T-helper 1 cell treated with Interleukin-12 subunit alpha and Interleukin-12 subunit beta and Interleukin-4 antibody, amounts not matched to agents 30 μg/mL and 1 μg/mL, for 36 hours (primary cell): ENCODE measurements at regions not wholly inside any gene's neighbourhood (a gene's known extent, or its start where the extent isn't known, plus 50 kb on each side); places are given as distances from the start of the nearest gene placed in this dataset.
"Not testable (repeated sequence)": the region's sequence is repeated elsewhere in the genome, so short reads cannot be mapped to it uniquely, and the experiment has no call there.

Experiments
- H3K27ac Mint-ChIP-seq: one replicate; pipeline ENCODE4 v1.8.0; 2021; ENCODE audit warnings: mild to moderate bottlenecking, mixed read lengths
- H3K27me3 Mint-ChIP-seq: one replicate; pipeline ENCODE4 v1.8.0; 2021; ENCODE audit warnings: low read depth, mixed read lengths
- H3K36me3 Mint-ChIP-seq: one replicate; pipeline ENCODE4 v1.8.0; 2021; ENCODE audit warnings: low read depth, mixed read lengths
- H3K4me1 Mint-ChIP-seq: one replicate; pipeline ENCODE4 v1.8.0; 2021; ENCODE audit warnings: low read depth, mixed read lengths
- H3K4me3 Mint-ChIP-seq: one replicate; pipeline ENCODE4 v1.8.0; 2021; ENCODE audit warnings: mild to moderate bottlenecking, moderate library complexity, mixed read lengths
- H3K9me3 Mint-ChIP-seq: one replicate; pipeline ENCODE4 v1.8.0; 2021; ENCODE audit warnings: mixed read lengths

- H3K36me3 Mint-ChIP-seq: no peaks in the 10 kb centered on the region
Measured at GRCh38 chr4:124111922-124112321, 600.6 kb downstream of the ANKRD50 start.

DNA sequence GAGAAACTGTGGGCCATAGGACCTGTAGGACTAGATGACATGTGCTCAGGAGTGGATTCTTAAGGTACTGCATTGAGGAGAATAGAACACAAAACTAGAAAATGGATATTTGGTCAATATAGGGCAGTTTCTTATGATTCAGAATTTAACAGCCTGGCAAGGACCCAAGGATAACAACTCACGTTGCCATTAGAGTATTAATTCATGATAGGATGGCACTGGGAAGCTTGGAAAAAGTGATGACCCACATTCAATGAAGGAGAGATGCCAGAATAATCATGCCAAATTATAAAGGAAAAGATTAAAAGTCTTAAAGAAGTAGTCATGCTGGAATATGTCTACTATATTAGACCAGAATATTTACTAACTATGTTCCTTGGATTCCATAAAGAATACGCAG is 594.5 kb downstream of the ANKRD50 start:
- H3K27ac Mint-ChIP-seq: no peak overlapping the region
- no peak overlapping the region for H3K4me3 Mint-ChIP-seq
- no peaks in the 10 kb centered on the region for H3K27me3 Mint-ChIP-seq
- no peaks in the 10 kb centered on the region for H3K9me3 Mint-ChIP-seq
- H3K36me3 Mint-ChIP-seq: no peaks in the 10 kb centered on the region
- H3K4me1 Mint-ChIP-seq: no peaks in the 10 kb centered on the region

More at GRCh38 chr4:124111922-124112321, 600.6 kb downstream of the ANKRD50 start:
- no peak overlapping the region for H3K27ac Mint-ChIP-seq
- no peaks in the 10 kb centered on the region for H3K27me3 Mint-ChIP-seq
- no peak overlapping the region for H3K4me3 Mint-ChIP-seq
- no peaks in the 10 kb centered on the region for H3K4me1 Mint-ChIP-seq
- H3K9me3 Mint-ChIP-seq: no peaks in the 10 kb centered on the region

DNA sequence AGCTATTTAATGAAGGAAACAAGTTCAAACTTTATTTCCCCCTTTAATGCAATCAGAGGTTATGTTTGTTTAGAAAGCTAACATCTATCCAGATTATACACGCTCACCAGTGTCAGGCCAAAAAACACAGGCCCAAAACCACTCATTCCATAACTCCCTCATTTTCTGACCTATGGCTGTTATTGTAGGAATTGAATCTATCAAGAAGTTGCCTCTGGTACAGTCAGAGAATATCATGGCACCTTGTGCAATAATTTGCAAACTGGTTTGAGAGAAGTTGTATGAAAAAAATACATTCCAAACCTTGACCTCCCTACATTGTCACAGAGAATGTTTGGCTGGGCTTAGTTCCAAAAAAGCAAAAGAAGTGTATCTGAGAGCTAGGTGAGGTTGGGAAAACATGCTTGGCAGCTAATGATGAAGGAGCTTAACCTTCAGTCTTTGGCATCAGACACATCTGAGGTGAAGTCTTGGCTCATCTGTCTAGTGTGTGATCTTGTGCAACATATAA is 591.0 kb downstream of the ANKRD50 start:
- H3K36me3 Mint-ChIP-seq: no peaks in the 10 kb centered on the region
- no peaks in the 10 kb centered on the region for H3K9me3 Mint-ChIP-seq
- H3K27ac Mint-ChIP-seq: no peak overlapping the region
- H3K27me3 Mint-ChIP-seq: no peaks in the 10 kb centered on the region
- no peak overlapping the region for H3K4me3 Mint-ChIP-seq
- no peaks in the 10 kb centered on the region for H3K4me1 Mint-ChIP-seq

DNA sequence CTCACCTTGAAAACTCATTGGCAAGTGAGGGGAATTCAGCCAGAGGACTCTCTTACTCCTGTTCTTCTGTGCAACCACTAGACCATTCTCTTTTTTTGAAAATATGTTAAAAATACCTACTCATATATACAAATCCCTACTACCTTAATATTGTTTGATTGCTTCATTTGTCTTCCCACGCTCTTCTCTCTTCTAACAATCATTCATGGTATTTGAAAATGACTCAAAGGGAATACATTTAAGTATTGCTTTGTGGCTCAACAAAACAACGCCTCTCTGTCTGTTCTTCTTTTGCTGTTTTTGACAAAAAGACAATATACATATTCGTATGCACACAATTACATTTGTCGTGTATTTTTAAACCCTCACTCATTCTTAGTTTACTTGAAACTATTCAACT is 589.4 kb downstream of the ANKRD50 start:
- H3K27me3 Mint-ChIP-seq: no peaks in the 10 kb centered on the region

GRCh38 chr4:124123721-124124120 is 588.8 kb downstream of the ANKRD50 start:
- Mint-ChIP-seq H3K27ac (no peak overlapping the region), H3K27me3 (no peaks in the 10 kb centered on the region), H3K4me1 (no peaks in the 10 kb centered on the region), H3K36me3 (no peaks in the 10 kb centered on the region), H3K9me3 (no peaks in the 10 kb centered on the region), H3K4me3 (no peak overlapping the region)

More for the DNA sequence above, 589.4 kb downstream of the ANKRD50 start:
- Mint-ChIP-seq H3K36me3 (no peaks in the 10 kb centered on the region), H3K4me1 (no peaks in the 10 kb centered on the region), H3K9me3 (no peaks in the 10 kb centered on the region), H3K27ac (no peak overlapping the region), H3K4me3 (no peak overlapping the region)

- not testable (repeated sequence) for H3K36me3 Mint-ChIP-seq, H3K27ac Mint-ChIP-seq, H3K9me3 Mint-ChIP-seq, H3K4me3 Mint-ChIP-seq, H3K27me3 Mint-ChIP-seq, H3K4me1 Mint-ChIP-seq
Measured at GRCh38 chr4:124131324-124131723, 581.2 kb downstream of the ANKRD50 start.

DNA sequence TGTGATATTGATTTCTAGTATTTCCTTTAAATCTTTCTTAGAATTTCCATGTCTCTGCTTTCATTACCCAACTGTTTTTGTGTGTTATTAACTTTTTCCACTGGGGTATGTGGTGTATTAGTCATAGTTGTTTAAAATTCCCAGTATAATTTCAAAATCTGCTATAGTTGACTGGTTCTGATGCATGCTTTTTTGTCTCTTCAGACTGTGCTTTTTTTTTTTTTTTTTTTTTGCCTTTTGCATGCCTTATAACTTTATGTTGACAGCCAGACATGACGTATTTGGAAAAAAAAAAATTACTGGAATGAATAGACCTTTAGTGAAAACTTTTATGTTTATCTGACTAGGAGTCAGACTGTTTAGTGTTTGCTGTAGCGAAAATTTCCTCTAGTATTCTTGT is 580.4 kb downstream of the ANKRD50 start:
- H3K27ac Mint-ChIP-seq: no peak overlapping the region
- H3K27me3 Mint-ChIP-seq: no peaks in the 10 kb centered on the region
- no peak overlapping the region for H3K4me3 Mint-ChIP-seq
- peaks cover 8% of the 10 kb centered on the region for H3K9me3 Mint-ChIP-seq
- H3K4me1 Mint-ChIP-seq: no peaks in the 10 kb centered on the region
- no peaks in the 10 kb centered on the region for H3K36me3 Mint-ChIP-seq

DNA sequence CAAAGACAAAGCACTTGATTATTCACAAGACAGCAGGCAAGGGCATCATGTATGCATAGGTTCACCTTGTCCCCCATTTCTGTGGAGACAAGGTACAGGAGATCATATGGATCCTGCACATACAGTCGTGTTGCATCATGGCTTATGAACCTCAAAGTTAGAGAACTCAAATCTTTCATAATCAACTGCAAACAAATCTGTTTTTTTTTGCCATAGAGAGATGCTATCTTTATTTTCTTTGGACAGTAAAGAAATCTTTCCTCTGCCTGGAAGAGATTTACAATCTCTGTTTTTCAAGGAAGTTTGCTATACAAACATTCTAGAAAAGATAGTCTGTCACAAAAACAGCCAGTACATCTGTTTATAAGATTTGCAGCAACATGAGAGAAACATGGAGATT is 578.8 kb downstream of the ANKRD50 start:
- H3K4me1 Mint-ChIP-seq: no peaks in the 10 kb centered on the region
- no peaks in the 10 kb centered on the region for H3K36me3 Mint-ChIP-seq
- H3K27ac Mint-ChIP-seq: no peak overlapping the region
- peaks cover 8% of the 10 kb centered on the region for H3K9me3 Mint-ChIP-seq
- no peaks in the 10 kb centered on the region for H3K27me3 Mint-ChIP-seq
- no peak overlapping the region for H3K4me3 Mint-ChIP-seq

DNA sequence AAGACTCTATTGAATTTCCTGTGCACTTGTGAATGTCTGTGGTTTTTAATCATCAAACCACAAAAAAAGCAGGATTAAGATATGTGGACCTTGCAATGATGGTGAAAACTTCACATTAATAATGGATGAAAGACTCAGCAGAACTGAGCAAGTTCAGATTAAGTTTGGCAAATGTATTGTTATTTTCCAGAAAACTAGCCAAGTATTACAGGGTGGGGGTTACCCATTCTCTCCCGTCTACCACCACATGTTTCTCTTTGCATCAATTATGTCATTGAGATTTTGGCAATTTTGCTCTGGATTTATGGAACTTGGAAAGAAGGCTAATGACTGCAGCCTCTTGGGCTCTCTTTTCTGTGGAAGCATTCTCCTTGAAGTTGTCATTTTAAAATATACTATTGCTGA is 577.1 kb downstream of the ANKRD50 start:
- H3K36me3 Mint-ChIP-seq: no peaks in the 10 kb centered on the region
- H3K27ac Mint-ChIP-seq: no peak overlapping the region
- no peaks in the 10 kb centered on the region for H3K4me1 Mint-ChIP-seq
- no peaks in the 10 kb centered on the region for H3K27me3 Mint-ChIP-seq
- peaks cover 8% of the 10 kb centered on the region for H3K9me3 Mint-ChIP-seq
- H3K4me3 Mint-ChIP-seq: no peak overlapping the region

DNA sequence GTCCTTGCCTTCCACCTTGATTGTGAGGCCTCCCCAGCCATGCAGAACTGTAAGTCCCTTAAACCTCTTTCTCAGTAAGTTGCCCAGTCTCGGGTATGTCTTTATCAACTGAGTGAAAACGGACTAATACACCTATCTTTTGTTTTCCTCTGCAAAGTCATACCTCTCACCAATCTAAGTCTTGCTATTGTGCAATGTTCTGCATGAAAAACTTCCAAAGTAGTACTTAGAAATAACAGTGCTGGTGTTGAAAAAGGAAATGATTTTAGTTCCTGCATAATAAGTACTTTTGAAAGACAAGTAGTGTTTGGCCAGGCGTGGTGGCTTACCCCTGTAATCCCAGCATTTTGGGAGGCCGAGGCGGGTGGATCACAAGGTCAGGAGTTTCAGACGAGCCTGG is 573.5 kb downstream of the ANKRD50 start:
- Mint-ChIP-seq H3K27ac (no peak overlapping the region), H3K4me1 (no peaks in the 10 kb centered on the region), H3K4me3 (no peak overlapping the region), H3K9me3 (no peaks in the 10 kb centered on the region), H3K36me3 (no peaks in the 10 kb centered on the region), H3K27me3 (no peaks in the 10 kb centered on the region)

DNA sequence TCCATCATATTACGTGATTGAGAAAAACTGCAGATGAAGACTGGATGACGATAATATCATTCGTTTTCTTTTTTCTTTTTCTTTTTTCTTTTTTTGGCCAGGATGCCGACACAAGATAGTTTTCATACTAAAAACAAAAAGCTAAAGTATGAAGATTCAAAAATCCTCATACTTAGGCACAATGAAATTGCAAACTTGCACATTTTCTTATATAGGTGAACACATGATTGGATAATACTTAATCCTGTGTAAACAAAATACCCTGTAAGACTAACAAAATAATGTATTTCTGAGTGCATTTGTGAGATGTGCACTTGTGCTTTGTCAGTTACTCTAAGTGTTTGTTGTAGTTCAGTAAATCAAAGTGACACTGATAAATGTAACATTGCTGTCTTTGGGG is 568.9 kb downstream of the ANKRD50 start:
- Mint-ChIP-seq H3K9me3 (no peaks in the 10 kb centered on the region), H3K4me1 (no peaks in the 10 kb centered on the region), H3K4me3 (no peak overlapping the region), H3K27me3 (no peaks in the 10 kb centered on the region), H3K36me3 (no peaks in the 10 kb centered on the region), H3K27ac (no peak overlapping the region)

DNA sequence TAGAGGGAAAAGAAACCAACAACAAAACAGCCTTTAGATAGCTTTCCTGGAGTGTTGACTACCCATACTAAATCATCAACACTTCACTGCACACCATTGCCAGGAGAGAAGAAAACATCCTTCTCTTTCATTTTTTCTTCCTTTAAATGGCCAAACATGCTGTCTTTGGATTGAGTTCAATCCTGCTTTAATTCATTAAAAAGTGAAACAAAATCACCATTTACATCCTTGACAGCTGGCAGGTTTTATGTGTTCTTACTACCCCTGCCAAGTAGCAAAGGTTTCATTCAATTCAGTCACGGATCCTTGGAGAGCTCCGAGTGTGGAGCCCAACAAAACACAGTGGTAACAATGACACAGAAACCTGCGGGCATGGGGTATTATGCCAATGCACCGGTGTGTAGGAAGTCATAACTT is 568.3 kb downstream of the ANKRD50 start:
- Mint-ChIP-seq H3K36me3 (no peaks in the 10 kb centered on the region), H3K4me1 (no peaks in the 10 kb centered on the region), H3K27me3 (no peaks in the 10 kb centered on the region), H3K27ac (no peak overlapping the region), H3K9me3 (no peaks in the 10 kb centered on the region), H3K4me3 (no peak overlapping the region)

GRCh38 chr4:124146068-124146467 is 566.5 kb downstream of the ANKRD50 start:
- Mint-ChIP-seq H3K27me3 (no peaks in the 10 kb centered on the region), H3K4me3 (no peak overlapping the region), H3K9me3 (no peaks in the 10 kb centered on the region), H3K36me3 (no peaks in the 10 kb centered on the region), H3K4me1 (no peaks in the 10 kb centered on the region), H3K27ac (no peak overlapping the region)

DNA sequence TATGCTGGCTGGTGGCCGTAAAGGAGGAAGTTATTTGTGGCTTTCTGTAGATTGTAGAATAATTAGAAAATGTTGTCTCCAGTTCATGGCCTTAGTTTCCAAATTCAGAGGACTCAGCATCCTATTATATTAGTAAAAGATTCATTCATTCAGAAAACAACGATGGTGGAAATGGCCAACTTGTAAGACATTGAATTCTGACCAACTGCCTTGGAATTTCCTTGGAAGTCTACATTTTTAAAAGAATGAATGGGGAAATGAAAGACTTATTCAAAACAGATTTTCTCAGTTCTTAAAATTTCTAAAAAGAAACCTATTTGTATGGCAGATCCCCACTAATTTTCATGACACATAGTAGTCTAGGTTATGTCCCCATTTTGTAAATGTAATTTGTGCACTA is 561.5 kb downstream of the ANKRD50 start:
- Mint-ChIP-seq H3K9me3 (no peaks in the 10 kb centered on the region), H3K36me3 (no peaks in the 10 kb centered on the region), H3K27ac (no peak overlapping the region), H3K4me3 (no peak overlapping the region), H3K27me3 (no peaks in the 10 kb centered on the region), H3K4me1 (no peaks in the 10 kb centered on the region)

DNA sequence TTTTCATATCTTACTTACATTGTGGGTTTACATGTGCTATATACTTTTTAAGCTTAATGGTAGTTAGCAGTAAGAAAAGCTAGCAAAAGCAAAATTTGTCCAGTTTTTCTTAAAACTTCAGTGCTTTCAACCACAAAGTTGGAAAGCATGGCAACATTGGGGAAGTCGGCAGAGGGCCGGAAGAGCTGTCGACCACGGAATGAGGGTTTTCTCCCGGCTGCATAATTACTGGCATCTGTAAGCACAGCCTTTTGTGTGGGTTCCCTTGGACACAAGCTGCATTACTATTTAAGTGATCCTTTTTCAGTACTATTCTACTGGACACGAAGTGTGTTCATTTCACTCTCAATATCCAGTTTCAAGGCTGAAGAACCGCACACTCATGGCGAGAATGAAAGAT is 560.4 kb downstream of the ANKRD50 start:
- no peaks in the 10 kb centered on the region for H3K36me3 Mint-ChIP-seq
- no peak overlapping the region for H3K4me3 Mint-ChIP-seq
- no peak overlapping the region for H3K27ac Mint-ChIP-seq
- H3K4me1 Mint-ChIP-seq: no peaks in the 10 kb centered on the region
- no peaks in the 10 kb centered on the region for H3K9me3 Mint-ChIP-seq
- no peaks in the 10 kb centered on the region for H3K27me3 Mint-ChIP-seq

- H3K27me3 Mint-ChIP-seq: no peaks in the 10 kb centered on the region
- H3K9me3 Mint-ChIP-seq: no peaks in the 10 kb centered on the region
- no peak overlapping the region for H3K27ac Mint-ChIP-seq
- H3K4me3 Mint-ChIP-seq: no peak overlapping the region
- H3K36me3 Mint-ChIP-seq: no peaks in the 10 kb centered on the region
- H3K4me1 Mint-ChIP-seq: no peaks in the 10 kb centered on the region
Measured at GRCh38 chr4:124155239-124155638, 557.3 kb downstream of the ANKRD50 start.
